Endothelial cell (in vitro differentiated cells): ENCODE measurements at regions not wholly inside any gene's neighbourhood (a gene's known extent, or its start where the extent isn't known, plus 50 kb on each side); places are given as distances from the start of the nearest gene placed in this dataset.

ENCODE experiments used
- DNase-seq: peaks from one replicate; pipeline ENCODE4 v3.0.0; 2021; ENCODE audit warnings: low spot score
- H3K27ac Mint-ChIP-seq: one replicate; pipeline ENCODE4 v1.8.0; 2021; ENCODE audit warnings: mixed read lengths, inconsistent platforms; ENCODE audit not compliant: unreplicated experiment
- H3K27me3 Mint-ChIP-seq: one replicate; pipeline ENCODE4 v1.8.0; 2021; ENCODE audit warnings: mild to moderate bottlenecking, moderate library complexity, mixed read lengths, inconsistent platforms; ENCODE audit not compliant: unreplicated experiment
- H3K36me3 Mint-ChIP-seq: one replicate; pipeline ENCODE4 v1.8.0; 2021; ENCODE audit warnings: mild to moderate bottlenecking, low read depth, mixed read lengths, inconsistent platforms; ENCODE audit not compliant: unreplicated experiment
- H3K4me1 Mint-ChIP-seq: one replicate; pipeline ENCODE4 v1.8.0; 2021; ENCODE audit warnings: mild to moderate bottlenecking, mixed read lengths, inconsistent platforms; ENCODE audit not compliant: unreplicated experiment
- H3K4me3 Mint-ChIP-seq: one replicate; pipeline ENCODE4 v1.8.0; 2021; ENCODE audit warnings: mild to moderate bottlenecking, mixed read lengths, inconsistent platforms; ENCODE audit not compliant: unreplicated experiment
- H3K9me3 Mint-ChIP-seq: one replicate; pipeline ENCODE4 v1.8.0; 2021; ENCODE audit warnings: mixed read lengths, inconsistent platforms; ENCODE audit not compliant: unreplicated experiment
- TF ChIP-seq, protein P1 (sequence below): fragments of 200-600 bp; sonication (generic); IDR thresholded peaks from one replicate; pipeline ENCODE4 v1.5.0; 2021; ENCODE audit warnings: antibody characterized with exemption; ENCODE audit not compliant: unreplicated experiment

DNA sequence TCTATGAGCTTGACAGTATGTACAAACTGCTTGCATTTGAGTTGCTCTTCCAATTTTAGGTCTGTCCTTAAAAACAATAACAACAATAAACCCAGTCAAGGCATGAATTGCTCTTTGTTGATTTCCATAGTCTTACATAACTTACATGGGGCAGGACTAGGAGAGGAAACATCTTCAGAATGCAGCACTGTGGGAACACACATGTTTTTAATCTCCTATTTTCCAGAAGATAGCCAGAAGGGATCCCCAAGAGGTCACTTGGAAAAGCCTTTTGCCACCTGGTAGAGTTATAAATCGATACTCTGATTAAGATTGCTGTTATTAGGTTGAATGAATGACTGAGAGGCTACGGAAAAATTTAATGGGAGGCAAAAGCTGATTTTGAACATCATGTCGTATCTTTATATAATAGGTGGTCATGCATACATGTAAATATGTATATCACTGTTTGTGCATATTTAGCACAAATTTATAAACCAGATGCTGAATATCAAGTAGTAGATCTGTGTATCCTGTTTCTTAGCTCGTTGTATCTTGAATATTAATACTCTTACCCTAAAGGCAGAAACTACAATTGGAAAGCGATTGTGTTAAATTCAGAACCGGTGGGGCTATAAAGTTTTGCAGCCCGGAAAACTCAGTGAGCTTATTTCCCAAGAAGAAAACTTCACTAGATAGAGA, 479.4 kb upstream of the TCF4 start:
- no peak for DNase-seq
- Mint-ChIP-seq H3K9me3 (no peaks in the 10 kb centered on the region), H3K4me1 (peaks cover 6% of the 10 kb centered on the region), H3K36me3 (no peaks in the 10 kb centered on the region), H3K4me3 (no peak overlapping the region), H3K27ac (no peak overlapping the region), H3K27me3 (no peaks in the 10 kb centered on the region)
- TF ChIP-seq, protein P1, sequence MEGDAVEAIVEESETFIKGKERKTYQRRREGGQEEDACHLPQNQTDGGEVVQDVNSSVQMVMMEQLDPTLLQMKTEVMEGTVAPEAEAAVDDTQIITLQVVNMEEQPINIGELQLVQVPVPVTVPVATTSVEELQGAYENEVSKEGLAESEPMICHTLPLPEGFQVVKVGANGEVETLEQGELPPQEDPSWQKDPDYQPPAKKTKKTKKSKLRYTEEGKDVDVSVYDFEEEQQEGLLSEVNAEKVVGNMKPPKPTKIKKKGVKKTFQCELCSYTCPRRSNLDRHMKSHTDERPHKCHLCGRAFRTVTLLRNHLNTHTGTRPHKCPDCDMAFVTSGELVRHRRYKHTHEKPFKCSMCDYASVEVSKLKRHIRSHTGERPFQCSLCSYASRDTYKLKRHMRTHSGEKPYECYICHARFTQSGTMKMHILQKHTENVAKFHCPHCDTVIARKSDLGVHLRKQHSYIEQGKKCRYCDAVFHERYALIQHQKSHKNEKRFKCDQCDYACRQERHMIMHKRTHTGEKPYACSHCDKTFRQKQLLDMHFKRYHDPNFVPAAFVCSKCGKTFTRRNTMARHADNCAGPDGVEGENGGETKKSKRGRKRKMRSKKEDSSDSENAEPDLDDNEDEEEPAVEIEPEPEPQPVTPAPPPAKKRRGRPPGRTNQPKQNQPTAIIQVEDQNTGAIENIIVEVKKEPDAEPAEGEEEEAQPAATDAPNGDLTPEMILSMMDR, result no peak

DNA sequence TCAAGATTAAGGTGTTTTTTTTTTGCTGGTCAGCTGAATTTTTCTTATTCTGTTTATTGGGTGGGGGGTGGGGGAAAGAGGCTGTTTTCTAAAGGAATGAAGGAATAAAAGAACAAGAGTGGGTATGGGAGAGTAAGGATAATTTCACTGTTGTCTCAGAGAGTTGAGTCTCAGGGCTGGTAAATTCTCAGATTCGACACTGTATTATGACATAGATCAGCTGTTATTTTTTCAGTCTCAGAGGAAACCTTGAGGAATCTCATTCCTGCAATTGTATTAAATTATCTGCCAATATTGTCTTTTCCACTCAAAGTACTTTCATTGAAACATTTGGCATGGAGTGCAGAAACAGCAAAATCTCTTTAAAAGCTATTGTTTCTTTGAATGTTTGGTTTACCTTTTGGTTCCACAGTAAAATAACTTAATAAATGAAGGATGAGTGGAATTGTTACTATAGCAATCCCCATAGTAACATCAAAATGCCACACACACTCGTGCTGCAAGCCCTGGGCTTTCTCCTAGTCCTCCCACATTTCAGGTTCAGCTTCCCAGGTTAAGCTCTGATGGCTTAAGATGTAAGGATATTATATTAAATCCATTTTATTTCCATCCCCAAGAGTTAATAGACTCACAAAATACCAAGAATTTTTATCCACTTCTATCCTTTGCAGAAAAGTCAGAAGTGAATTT, 478.7 kb upstream of the TCF4 start:
- no peak overlapping the region for H3K4me3 Mint-ChIP-seq

DNA sequence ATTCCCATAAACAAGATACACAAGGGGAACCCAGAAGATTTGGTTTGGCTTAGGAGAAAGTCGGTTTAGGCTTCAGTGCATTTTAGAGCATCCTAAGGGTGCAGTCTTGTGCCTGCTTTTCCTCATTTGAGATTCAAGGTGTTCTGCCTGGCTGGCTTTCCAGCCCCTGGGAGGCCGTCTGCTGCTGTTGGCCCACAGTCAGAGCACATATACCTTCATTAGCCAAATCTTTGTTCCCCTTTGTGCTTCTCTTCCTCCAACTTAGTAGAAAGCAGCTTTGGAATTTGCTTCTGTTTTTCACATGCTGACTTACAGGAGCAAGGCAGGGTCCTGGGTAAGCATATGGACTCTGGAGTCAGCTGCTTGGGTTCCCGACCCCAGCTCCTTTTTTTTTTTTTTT, 477.1 kb upstream of the TCF4 start:
- Mint-ChIP-seq H3K9me3 (no peaks in the 10 kb centered on the region), H3K4me1 (peaks cover 6% of the 10 kb centered on the region), H3K27me3 (no peaks in the 10 kb centered on the region), H3K4me3 (no peak overlapping the region), H3K27ac (no peak overlapping the region), H3K36me3 (no peaks in the 10 kb centered on the region)
- TF ChIP-seq, protein P1, result no peak
- no peak for DNase-seq

More for the DNA sequence above, 478.7 kb upstream of the TCF4 start:
- Mint-ChIP-seq H3K27me3 (no peaks in the 10 kb centered on the region), H3K4me1 (peaks cover 6% of the 10 kb centered on the region), H3K9me3 (no peaks in the 10 kb centered on the region), H3K27ac (no peak overlapping the region), H3K36me3 (no peaks in the 10 kb centered on the region)
- no peak for DNase-seq
- TF ChIP-seq, protein P1, result no peak

DNA sequence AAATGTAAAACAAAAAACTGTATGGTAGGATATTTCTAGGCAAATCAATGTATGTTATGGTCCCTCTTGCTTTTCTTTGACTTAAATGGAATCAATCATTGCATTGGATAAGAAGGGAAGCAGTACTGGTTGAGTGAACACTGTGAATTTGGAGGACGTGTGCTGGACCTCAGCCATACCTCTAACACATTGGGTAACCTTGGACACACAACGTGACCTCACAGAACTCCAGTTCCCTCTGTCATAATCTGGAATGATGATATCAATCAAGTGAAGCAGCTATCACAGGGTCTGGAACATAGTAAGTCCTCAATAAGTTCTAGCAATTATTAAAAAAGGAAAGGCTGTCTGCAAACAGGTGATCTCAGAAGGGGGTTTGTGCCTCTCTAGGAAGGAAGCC, 474.9 kb upstream of the TCF4 start:
- Mint-ChIP-seq H3K36me3 (no peaks in the 10 kb centered on the region), H3K27ac (no peak overlapping the region)
- TF ChIP-seq, protein P1, result no peak

DNA sequence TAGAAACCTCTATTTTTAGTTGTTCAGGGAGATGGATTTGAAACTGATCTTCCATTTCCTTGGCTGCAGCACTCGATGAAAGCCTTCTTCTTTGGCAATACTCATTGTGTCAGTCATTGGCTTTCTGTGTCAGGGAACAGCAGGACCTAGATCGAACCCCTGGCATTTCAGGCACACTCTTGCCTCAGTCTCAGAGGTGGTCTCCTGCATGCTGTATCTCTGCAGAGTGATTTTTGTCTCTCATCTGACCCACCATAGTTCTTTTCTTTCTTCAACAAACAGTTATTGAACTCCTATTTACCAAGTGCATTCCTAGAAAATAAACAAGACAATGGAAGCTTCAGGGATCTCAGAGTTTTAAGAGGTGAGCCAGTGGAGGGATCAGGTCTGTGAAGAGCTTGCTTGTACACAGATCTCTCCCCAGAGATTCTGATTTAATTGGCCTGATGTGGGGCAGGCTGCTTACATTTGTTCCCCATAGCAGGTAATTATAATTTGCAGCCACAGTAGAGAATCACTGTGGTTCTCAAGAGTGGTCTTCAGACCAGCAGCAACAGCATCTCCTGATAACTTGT, 473.1 kb upstream of the TCF4 start:
- no peaks in the 10 kb centered on the region for H3K27me3 Mint-ChIP-seq
- TF ChIP-seq, protein P1, result no peak
- no peaks in the 10 kb centered on the region for H3K36me3 Mint-ChIP-seq
- peaks cover 8% of the 10 kb centered on the region for H3K4me1 Mint-ChIP-seq
- no peaks in the 10 kb centered on the region for H3K9me3 Mint-ChIP-seq
- H3K4me3 Mint-ChIP-seq, result no peak overlapping the region
- no peak for DNase-seq
- no peak overlapping the region for H3K27ac Mint-ChIP-seq

More for the DNA sequence above, 474.9 kb upstream of the TCF4 start:
- Mint-ChIP-seq H3K9me3 (no peaks in the 10 kb centered on the region), H3K4me1 (peaks cover 14% of the 10 kb centered on the region), H3K27me3 (no peaks in the 10 kb centered on the region), H3K4me3 (no peak overlapping the region)
- no peak for DNase-seq
